ENCODE measurements at regions not wholly inside any gene's neighbourhood (a gene's known extent, or its start where the extent isn't known, plus 50 kb on each side); places are given as distances from the start of the nearest gene placed in this dataset.

GRCh38 chr16:6016530-6017184 is 919.1 kb upstream of the EEF2KMT start:
- in situ Hi-C loops (cut with MboI; ENCODE audit: low sequenced_read_pairs), result no loop called here

More at GRCh38 chr16:6016530-6017184, 919.1 kb upstream of the EEF2KMT start:
- H2AK5ac ChIP-seq (ENCODE audit: low read depth, low read length), result no peak overlapping the region
- no peak overlapping the region for H4K91ac ChIP-seq (ENCODE audit: insufficient read depth, low read depth, low read length)
- H3K9ac ChIP-seq (ENCODE audit: low read depth, low read length), result no peak overlapping the region
- no peaks in the 10 kb centered on the region for H3K36me3 ChIP-seq (ENCODE audit: control insufficient read depth, insufficient read depth, low read length)
- no peak overlapping the region for H2AFZ ChIP-seq (replicated peaks; ENCODE audit: low read length, poor library complexity)
- H3K27me3 ChIP-seq (ENCODE audit: control insufficient read depth, insufficient read depth, low read length), result no peaks in the 10 kb centered on the region
- no peak overlapping the region for H2BK15ac ChIP-seq (ENCODE audit: low read depth, low read length)
- no peak overlapping the region for H3K27ac ChIP-seq (ENCODE audit: insufficient read depth, low read length)
- dilution Hi-C loops (cut with HindIII; ENCODE audit: low sequenced_read_pairs, unreplicated experiment), result no loop called here
- H4K20me1 ChIP-seq (ENCODE audit: insufficient read depth, low read length), result no peaks in the 10 kb centered on the region
- intact Hi-C loops (cut with micrococcal nuclease), result no loop called here
- ATAC-seq (ENCODE audit: low read depth) (no peak), DNase-seq (no peak)
- H3K9me1 ChIP-seq (ENCODE audit: insufficient read depth, low read length), result no peaks in the 10 kb centered on the region
- WGBS, 2 experiments (ENCODE audit: extremely low coverage in 2 of 2, insufficient read length in 1 of 2), result no CpG with 5 or more reads among the region's 2 CpGs
- H3K56ac ChIP-seq (ENCODE audit: extremely low read depth, insufficient read depth, low read length), result no peak overlapping the region
- ChIA-PET POLR2A (ENCODE audit: unreplicated experiment) (no interaction called here), CTCF (interaction anchor here (0.5 kb wide), 1 partner anchor 22 kb away, joined by 4 read pairs; no protein-coding TSS in a partner anchor)
- peaks cover 5% of the 10 kb centered on the region; the same call in 1 of the 2 replicates for H3K9me3 ChIP-seq (ENCODE audit: control insufficient read depth, insufficient read depth, low read length)
- TF ChIP-seq FOS (IDR thresholded peaks at IDR 0.05; ENCODE audit: low read depth, low read length), result no peak
- no peak overlapping the region for H2BK120ac ChIP-seq (ENCODE audit: low read depth, low read length)
- H3K79me1 ChIP-seq (ENCODE audit: low read depth in 1 of 2, low read length in 2 of 2), result no peaks in the 10 kb centered on the region
- no peak overlapping the region for H2BK20ac ChIP-seq (ENCODE audit: low read depth, low read length)
- no peak overlapping the region for H2BK5ac ChIP-seq (ENCODE audit: low read depth, low read length, poor library complexity, severe bottlenecking)
- no peak overlapping the region for H3K23ac ChIP-seq (ENCODE audit: low read depth, low read length)
- no TSS peak for BruUV-seq (replicated peaks)
- H4K5ac ChIP-seq (ENCODE audit: low read depth, low read length), result no peak overlapping the region
- H3K4me3 ChIP-seq (ENCODE audit: insufficient read depth, low read depth, low read length), result no peak overlapping the region
- no peak overlapping the region for H3K18ac ChIP-seq (ENCODE audit: low read depth, low read length)
- H3K4me2 ChIP-seq (ENCODE audit: low read depth, low read length), result no peak overlapping the region
- no peaks in the 10 kb centered on the region for H3K4me1 ChIP-seq (ENCODE audit: control insufficient read depth, insufficient read depth, low read length)
- no peak overlapping the region for H3K4ac ChIP-seq (ENCODE audit: low read depth, low read length)
- no peak overlapping the region for H3K14ac ChIP-seq (replicated peaks; ENCODE audit: low read depth, low read length)
- H4K8ac ChIP-seq (ENCODE audit: low read depth in 2 of 2, low read length in 2 of 2), result no peak overlapping the region
- H2AK9ac ChIP-seq (replicated peaks; ENCODE audit: low read depth, low read length, poor library complexity), result no peak overlapping the region
